GM12878 (cell line): ENCODE measurements at regions not wholly inside any gene's neighbourhood (a gene's known extent, or its start where the extent isn't known, plus 50 kb on each side); places are given as distances from the start of the nearest gene placed in this dataset.

Experiments
- ATAC-seq: fragments of 200-7000 bp; cut with Tn5 transposase; 3 replicates; pipeline ENCODE4 v1.9.1; 2020; ENCODE audit warnings: mild to moderate bottlenecking, moderate library complexity
- BruUV-seq: library from RNA; stranded (reverse); fragments of 400-500 nt; replicated peaks from 2 replicates; lab custom pipeline; 2021; lab: Mats Ljungman, UMichigan
- CTCF ChIA-PET: fragments of 300-600 bp; sonication (Branson Sonifier 250); formaldehyde crosslinking; extraction: SDS; loops from one replicate; lab custom pipeline; 2021; ENCODE audit warnings: inconsistent platforms; lab: Yijun Ruan, JAX
- POLR2A ChIA-PET: fragments of 350-600 bp; formaldehyde crosslinking; extraction: SDS; loops from one replicate; lab custom pipeline; 2021; ENCODE audit warnings: inconsistent platforms; lab: Charles Lee
- RAD21 ChIA-PET: fragments of 300-600 bp; sonication (Branson Sonifier 250); formaldehyde crosslinking; loops from one replicate; lab custom pipeline; 2023; ENCODE audit warnings: antibody characterized with exemption; ENCODE audit not compliant: unreplicated experiment; lab: Charles Lee
- SMC1A ChIA-PET: fragments of 300-600 bp; sonication (Branson Sonifier 250); formaldehyde crosslinking; loops from one replicate; lab custom pipeline; 2023; ENCODE audit not compliant: unreplicated experiment, uncharacterized antibody; lab: Charles Lee
- DNase-seq: peaks from one replicate; pipeline ENCODE4 v3.0.0-alpha.2; 2011; ENCODE audit warnings: low read depth, low spot score
- FAIRE-seq: peaks from 3 replicates; lab custom pipeline; 2011; peaks lifted over from hg19 to GRCh38; lab: Jason Lieb, UNC
- H2AFZ ChIP-seq: 2 replicates; pipeline ENCODE4 v1.6.0; 2011; ENCODE audit warnings: low read depth, low read length, control low read depth; ENCODE audit not compliant: control insufficient read depth
- H3K27ac ChIP-seq: 2 replicates; pipeline ENCODE4 v1.5.1; 2011; ENCODE audit warnings: control low read depth; ENCODE audit not compliant: control insufficient read depth, insufficient read depth
- H3K27me3 ChIP-seq, 2 experiments: replicated peaks in 1 of 2; 2 replicates each; pipeline versions ENCODE4 v1.6.0 to v1.6.1; 2011; ENCODE audit warnings: low read length in 1 of 2; ENCODE audit not compliant: control insufficient read depth in 2 of 2, insufficient read depth in 2 of 2
- H3K36me3 ChIP-seq, 2 experiments: 2 replicates each; pipeline ENCODE4 v1.5.1; 2011; ENCODE audit warnings: low read length in 1 of 2; ENCODE audit not compliant: control insufficient read depth in 2 of 2, insufficient read depth in 2 of 2
- H3K4me1 ChIP-seq: 2 replicates; pipeline ENCODE4 v1.6.1; 2011; ENCODE audit warnings: mild to moderate bottlenecking, low read length, moderate library complexity, mixed read lengths; ENCODE audit not compliant: control insufficient read depth, insufficient read depth
- H3K4me2 ChIP-seq: 2 replicates; pipeline ENCODE4 v1.6.0; 2011; ENCODE audit warnings: control low read depth; ENCODE audit not compliant: control insufficient read depth, insufficient read depth
- H3K4me3 ChIP-seq: fragments of 200-600 bp; sonication (generic); 2 replicates; pipeline ENCODE4 v1.5.1; 2016
- H3K79me2 ChIP-seq: 2 replicates; pipeline ENCODE4 v1.6.0; 2011; ENCODE audit warnings: low read length; ENCODE audit not compliant: control insufficient read depth, insufficient read depth
- H3K9ac ChIP-seq: 2 replicates; pipeline ENCODE4 v1.8.0; 2011; ENCODE audit warnings: low read length, control low read depth, mixed read lengths; ENCODE audit not compliant: control insufficient read depth, insufficient read depth
- H3K9me3 ChIP-seq: replicated peaks from 3 replicates; pipeline ENCODE4 v1.5.1; 2011; ENCODE audit warnings: mild to moderate bottlenecking, low read length; ENCODE audit not compliant: control insufficient read depth, insufficient read depth
- H4K20me1 ChIP-seq: 2 replicates; pipeline ENCODE4 v1.6.0; 2011; ENCODE audit not compliant: control insufficient read depth, insufficient read depth
- CEBPB ChIP-seq, 2 experiments: fragments of 150-350 bp in 1 of 2; IDR thresholded peaks; 2 replicates each; pipeline ENCODE4 v1.6.1; 2012 to 2014; ENCODE audit warnings: low read depth in 2 of 2, low read length in 2 of 2, borderline replicate concordance in 1 of 2, inconsistent platforms in 1 of 2
- RCOR1 ChIP-seq: conservative IDR thresholded peaks from 2 replicates; pipeline ENCODE4 v1.6.1; 2012; ENCODE audit warnings: low read depth, low read length, improper control_type of control experiment
- SREBF1 ChIP-seq: IDR thresholded peaks from 2 replicates; pipeline ENCODE4 v1.6.1; 2012; ENCODE audit warnings: mild to moderate bottlenecking, low read length
- WGBS: methylation state at CpG from one replicate; pipeline ENCODE4 v1.1.6; 2016; ENCODE audit warnings: low lambda C conversion rate; ENCODE audit not compliant: insufficient replicate concordance, insufficient coverage; ENCODE audit errors: missing lambda C conversion rate; 5-methylcytosine and 5-hydroxymethylcytosine counted together
- in situ Hi-C: fragments of 300-500 bp; cut with MboI; formaldehyde crosslinking; loops from 9 replicates; pipeline ENCODE4 v1.14.3; 2018; ENCODE audit warnings: mixed read lengths
- intact Hi-C: fragments of 100-400 bp; cut with micrococcal nuclease; formaldehyde crosslinking; loops from one replicate; pipeline ENCODE4 v1.14.2; 2022; ENCODE audit not compliant: unreplicated experiment
- TF ChIP-seq, protein P1 (sequence below): fragments of 450-650 bp; IDR thresholded peaks from 2 replicates; pipeline ENCODE4 v1.6.1; 2016; ENCODE audit warnings: mild to moderate bottlenecking, moderate library complexity, borderline replicate concordance
- TF ChIP-seq, protein P2 (sequence below): IDR thresholded peaks from 2 replicates; pipeline ENCODE4 v1.6.1; 2011; ENCODE audit warnings: low read depth, mild to moderate bottlenecking, low read length, moderate library complexity, borderline replicate concordance; ENCODE audit errors: extremely low read depth
- TF ChIP-seq, protein P3 (sequence below): IDR thresholded peaks from 2 replicates; pipeline ENCODE4 v1.6.1; 2012; ENCODE audit warnings: low read depth, low read length, improper control_type of control experiment

DNA sequence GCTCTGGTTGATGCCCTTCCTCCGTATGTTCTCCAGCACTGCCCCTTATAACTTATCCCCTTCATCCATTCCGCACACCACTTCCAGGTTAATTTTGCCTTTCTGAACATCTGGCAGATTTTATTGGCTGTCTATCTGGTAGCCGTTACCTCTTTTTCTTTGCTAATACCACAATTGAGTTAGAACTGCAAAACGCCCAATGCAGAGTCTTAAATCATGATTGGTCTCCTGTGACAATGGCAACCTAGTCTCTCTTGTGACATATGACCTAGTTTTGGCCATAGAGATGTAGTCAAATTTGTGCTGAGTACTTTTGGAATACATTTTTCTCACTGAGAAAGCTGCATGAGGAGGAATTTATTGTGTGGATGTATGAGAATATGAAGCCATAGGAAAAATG lies 365.7 kb upstream of the PRR16 start:
- intact Hi-C loops, result no loop called here
- SMC1A ChIA-PET, result no interaction called here
- H3K79me2 ChIP-seq, result no peaks in the 10 kb centered on the region

More for the DNA sequence above, 365.7 kb upstream of the PRR16 start:
- Histone ChIP-seq H3K9me3 (no peaks in the 10 kb centered on the region), H4K20me1 (no peaks in the 10 kb centered on the region), H2AFZ (no peak overlapping the region), H3K36me3 (no peaks in the 10 kb centered on the region), H3K4me2 (no peak overlapping the region), H3K27me3 (no peaks in the 10 kb centered on the region), H3K27ac (no peak overlapping the region), H3K4me3 (no peak overlapping the region), H3K4me1 (no peaks in the 10 kb centered on the region), H3K9ac (no peak overlapping the region)
- no peak for FAIRE-seq
- POLR2A ChIA-PET, result no interaction called here
- DNase-seq, result no peak
- CTCF ChIA-PET, result no interaction called here
- RAD21 ChIA-PET, result no interaction called here
- no TSS peak for BruUV-seq
- 25% methylated on average over 4 of the region's 4 CpGs for WGBS
- no peak for ATAC-seq
- TF ChIP-seq SREBF1 (no peak), CEBPB (IDR thresholded peaks at IDR 0.05; ENCODE audit: borderline replicate concordance in 1 of 2, low read depth in 2 of 2, low read length in 2 of 2) (no peak), RCOR1 (no peak)
- TF ChIP-seq, protein P1, sequence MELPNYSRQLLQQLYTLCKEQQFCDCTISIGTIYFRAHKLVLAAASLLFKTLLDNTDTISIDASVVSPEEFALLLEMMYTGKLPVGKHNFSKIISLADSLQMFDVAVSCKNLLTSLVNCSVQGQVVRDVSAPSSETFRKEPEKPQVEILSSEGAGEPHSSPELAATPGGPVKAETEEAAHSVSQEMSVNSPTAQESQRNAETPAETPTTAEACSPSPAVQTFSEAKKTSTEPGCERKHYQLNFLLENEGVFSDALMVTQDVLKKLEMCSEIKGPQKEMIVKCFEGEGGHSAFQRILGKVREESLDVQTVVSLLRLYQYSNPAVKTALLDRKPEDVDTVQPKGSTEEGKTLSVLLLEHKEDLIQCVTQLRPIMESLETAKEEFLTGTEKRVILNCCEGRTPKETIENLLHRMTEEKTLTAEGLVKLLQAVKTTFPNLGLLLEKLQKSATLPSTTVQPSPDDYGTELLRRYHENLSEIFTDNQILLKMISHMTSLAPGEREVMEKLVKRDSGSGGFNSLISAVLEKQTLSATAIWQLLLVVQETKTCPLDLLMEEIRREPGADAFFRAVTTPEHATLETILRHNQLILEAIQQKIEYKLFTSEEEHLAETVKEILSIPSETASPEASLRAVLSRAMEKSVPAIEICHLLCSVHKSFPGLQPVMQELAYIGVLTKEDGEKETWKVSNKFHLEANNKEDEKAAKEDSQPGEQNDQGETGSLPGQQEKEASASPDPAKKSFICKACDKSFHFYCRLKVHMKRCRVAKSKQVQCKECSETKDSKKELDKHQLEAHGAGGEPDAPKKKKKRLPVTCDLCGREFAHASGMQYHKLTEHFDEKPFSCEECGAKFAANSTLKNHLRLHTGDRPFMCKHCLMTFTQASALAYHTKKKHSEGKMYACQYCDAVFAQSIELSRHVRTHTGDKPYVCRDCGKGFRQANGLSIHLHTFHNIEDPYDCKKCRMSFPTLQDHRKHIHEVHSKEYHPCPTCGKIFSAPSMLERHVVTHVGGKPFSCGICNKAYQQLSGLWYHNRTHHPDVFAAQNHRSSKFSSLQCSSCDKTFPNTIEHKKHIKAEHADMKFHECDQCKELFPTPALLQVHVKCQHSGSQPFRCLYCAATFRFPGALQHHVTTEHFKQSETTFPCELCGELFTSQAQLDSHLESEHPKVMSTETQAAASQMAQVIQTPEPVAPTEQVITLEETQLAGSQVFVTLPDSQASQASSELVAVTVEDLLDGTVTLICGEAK, result no peak
- TF ChIP-seq, protein P2, sequence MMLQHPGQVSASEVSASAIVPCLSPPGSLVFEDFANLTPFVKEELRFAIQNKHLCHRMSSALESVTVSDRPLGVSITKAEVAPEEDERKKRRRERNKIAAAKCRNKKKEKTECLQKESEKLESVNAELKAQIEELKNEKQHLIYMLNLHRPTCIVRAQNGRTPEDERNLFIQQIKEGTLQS, result no peak
- TF ChIP-seq, protein P3, sequence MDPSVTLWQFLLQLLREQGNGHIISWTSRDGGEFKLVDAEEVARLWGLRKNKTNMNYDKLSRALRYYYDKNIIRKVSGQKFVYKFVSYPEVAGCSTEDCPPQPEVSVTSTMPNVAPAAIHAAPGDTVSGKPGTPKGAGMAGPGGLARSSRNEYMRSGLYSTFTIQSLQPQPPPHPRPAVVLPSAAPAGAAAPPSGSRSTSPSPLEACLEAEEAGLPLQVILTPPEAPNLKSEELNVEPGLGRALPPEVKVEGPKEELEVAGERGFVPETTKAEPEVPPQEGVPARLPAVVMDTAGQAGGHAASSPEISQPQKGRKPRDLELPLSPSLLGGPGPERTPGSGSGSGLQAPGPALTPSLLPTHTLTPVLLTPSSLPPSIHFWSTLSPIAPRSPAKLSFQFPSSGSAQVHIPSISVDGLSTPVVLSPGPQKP, result no peak
- in situ Hi-C loops, result no loop called here
